ENCODE measurements at regions not wholly inside any gene's neighbourhood (a gene's known extent, or its start where the extent isn't known, plus 50 kb on each side); places are given as distances from the start of the nearest gene placed in this dataset.

DNA sequence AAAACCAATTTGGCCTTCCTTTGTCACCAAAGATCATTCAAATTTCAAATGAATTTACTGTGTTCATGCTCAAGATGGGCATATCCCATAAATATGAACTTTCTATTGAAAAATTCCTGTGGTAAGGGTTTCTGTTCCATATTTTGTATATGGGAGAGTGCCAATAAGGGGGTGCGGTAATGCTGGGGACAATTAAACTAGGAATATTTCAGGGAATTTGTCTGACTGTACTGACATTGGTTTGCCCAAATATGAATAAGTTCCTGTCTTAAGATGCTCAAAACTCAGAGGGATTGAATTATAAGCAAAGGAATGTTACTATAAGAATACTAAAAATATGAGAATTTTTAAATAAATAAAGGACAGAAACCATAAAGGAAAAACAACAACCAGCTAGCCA is 553.0 kb upstream of the MARCKS start:
- H3K27ac ChIP-seq (ENCODE audit: low read length) = no peak overlapping the region

DNA sequence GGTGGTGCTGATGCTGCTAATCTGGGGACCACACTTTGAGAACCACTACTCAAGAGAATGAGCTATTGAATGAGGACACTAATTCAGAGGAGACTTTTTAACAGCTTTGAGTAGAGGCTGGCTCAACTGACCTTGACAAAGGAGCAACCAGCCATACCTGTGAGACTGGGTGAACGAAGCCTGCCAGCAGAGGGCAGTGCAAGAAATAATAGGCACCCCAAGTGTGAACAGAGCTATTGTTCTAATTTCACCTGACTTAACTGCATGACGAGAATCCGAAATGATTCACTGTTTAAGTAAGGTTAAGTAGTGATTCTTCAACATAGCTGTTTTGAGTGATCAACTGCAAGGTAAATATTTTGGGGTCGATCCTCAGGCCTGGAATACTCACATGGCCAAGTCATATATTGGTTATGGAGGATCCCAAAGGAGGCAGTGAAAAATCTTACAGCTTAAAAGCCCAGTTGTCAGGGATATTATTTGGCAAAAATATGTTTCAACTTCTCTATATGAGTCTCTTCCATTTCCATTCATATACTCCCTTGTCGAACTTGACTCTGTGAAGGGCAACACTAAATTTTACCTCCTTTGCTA is 550.5 kb upstream of the MARCKS start:
- H3K27ac ChIP-seq (ENCODE audit: low read length) = no peak overlapping the region
- H3K9ac ChIP-seq (ENCODE audit: low read length) = no peak overlapping the region
- no peaks in the 10 kb centered on the region for H3K9me2 ChIP-seq (replicated peaks; ENCODE audit: insufficient read depth, low read length)
- no peaks in the 10 kb centered on the region for H3F3A ChIP-seq (ENCODE audit: insufficient read depth, low read length)
- no peaks in the 10 kb centered on the region for H3K79me2 ChIP-seq (ENCODE audit: low read length)
- no peaks in the 10 kb centered on the region for H3K9me3 ChIP-seq (replicated peaks; ENCODE audit: insufficient read depth, low read length)
- H3K4me2 ChIP-seq (ENCODE audit: low read depth, low read length) = no peak overlapping the region
- no peak for TF ChIP-seq EZH2 (optimal IDR thresholded peaks at IDR 0.05; ENCODE audit: low read depth, low read length)
- TF ChIP-seq, protein P1, sequence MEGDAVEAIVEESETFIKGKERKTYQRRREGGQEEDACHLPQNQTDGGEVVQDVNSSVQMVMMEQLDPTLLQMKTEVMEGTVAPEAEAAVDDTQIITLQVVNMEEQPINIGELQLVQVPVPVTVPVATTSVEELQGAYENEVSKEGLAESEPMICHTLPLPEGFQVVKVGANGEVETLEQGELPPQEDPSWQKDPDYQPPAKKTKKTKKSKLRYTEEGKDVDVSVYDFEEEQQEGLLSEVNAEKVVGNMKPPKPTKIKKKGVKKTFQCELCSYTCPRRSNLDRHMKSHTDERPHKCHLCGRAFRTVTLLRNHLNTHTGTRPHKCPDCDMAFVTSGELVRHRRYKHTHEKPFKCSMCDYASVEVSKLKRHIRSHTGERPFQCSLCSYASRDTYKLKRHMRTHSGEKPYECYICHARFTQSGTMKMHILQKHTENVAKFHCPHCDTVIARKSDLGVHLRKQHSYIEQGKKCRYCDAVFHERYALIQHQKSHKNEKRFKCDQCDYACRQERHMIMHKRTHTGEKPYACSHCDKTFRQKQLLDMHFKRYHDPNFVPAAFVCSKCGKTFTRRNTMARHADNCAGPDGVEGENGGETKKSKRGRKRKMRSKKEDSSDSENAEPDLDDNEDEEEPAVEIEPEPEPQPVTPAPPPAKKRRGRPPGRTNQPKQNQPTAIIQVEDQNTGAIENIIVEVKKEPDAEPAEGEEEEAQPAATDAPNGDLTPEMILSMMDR (IDR thresholded peaks at IDR 0.05; ENCODE audit: low read length) = peak; percentile 76
- TF ChIP-seq EZH2phosphoT487 (IDR thresholded peaks at IDR 0.05; ENCODE audit: low read length) = no peak
- peak overlapping the region; percentile 12; the same call in 1 of the 2 replicates for H2AFZ ChIP-seq (ENCODE audit: low read length)
- no peaks in the 10 kb centered on the region for H3K27me3 ChIP-seq (replicated peaks; ENCODE audit: insufficient read depth, low read length)
- DNase-seq = peak; percentile 55
- no peaks in the 10 kb centered on the region for H3K36me3 ChIP-seq (replicated peaks; ENCODE audit: insufficient read depth, low read length)
- no peaks in the 10 kb centered on the region for H3K4me1 ChIP-seq (ENCODE audit: low read length)
- H4K20me1 ChIP-seq (ENCODE audit: insufficient read depth, low read length) = no peaks in the 10 kb centered on the region
- no peak overlapping the region for H3K4me3 ChIP-seq (ENCODE audit: low read length)

More for the DNA sequence above, 553.0 kb upstream of the MARCKS start:
- Histone ChIP-seq H3K9ac (ENCODE audit: low read length) (no peak overlapping the region), H3K4me1 (ENCODE audit: low read length) (no peaks in the 10 kb centered on the region), H3K4me2 (ENCODE audit: low read depth, low read length) (no peak overlapping the region), H3K36me3 (replicated peaks; ENCODE audit: insufficient read depth, low read length) (no peaks in the 10 kb centered on the region), H3K4me3 (ENCODE audit: low read length) (no peak overlapping the region), H3K9me3 (replicated peaks; ENCODE audit: insufficient read depth, low read length) (no peaks in the 10 kb centered on the region), H2AFZ (ENCODE audit: low read length) (no peak overlapping the region), H3F3A (ENCODE audit: insufficient read depth, low read length) (no peaks in the 10 kb centered on the region), H4K20me1 (ENCODE audit: insufficient read depth, low read length) (no peaks in the 10 kb centered on the region), H3K27me3 (replicated peaks; ENCODE audit: insufficient read depth, low read length) (no peaks in the 10 kb centered on the region), H3K79me2 (ENCODE audit: low read length) (no peaks in the 10 kb centered on the region), H3K9me2 (replicated peaks; ENCODE audit: insufficient read depth, low read length) (no peaks in the 10 kb centered on the region)
- no peak for DNase-seq
- TF ChIP-seq, protein P1 (IDR thresholded peaks at IDR 0.05; ENCODE audit: low read length) = no peak
- TF ChIP-seq EZH2 (optimal IDR thresholded peaks at IDR 0.05; ENCODE audit: low read depth, low read length) (no peak), EZH2phosphoT487 (IDR thresholded peaks at IDR 0.05; ENCODE audit: low read length) (no peak)

DNA sequence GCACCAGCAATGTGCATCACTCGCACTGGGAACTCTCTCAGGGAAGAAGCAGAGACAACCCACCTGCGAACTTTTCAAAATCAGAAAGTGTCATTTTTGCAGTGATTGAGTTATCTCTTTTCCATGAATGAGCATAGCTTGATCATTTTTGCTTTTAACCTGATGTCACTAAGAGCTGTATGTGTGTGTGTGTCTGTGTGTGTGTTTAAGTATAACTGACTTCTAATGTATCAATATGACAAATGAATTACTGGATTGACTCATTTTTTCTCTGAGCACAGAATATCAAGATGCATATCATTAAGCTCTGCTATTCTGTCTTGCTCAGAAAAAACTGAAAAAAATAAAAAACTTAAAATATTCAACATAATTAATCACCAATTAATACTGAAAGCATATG is 548.9 kb upstream of the MARCKS start:
- no peak overlapping the region for H3K4me3 ChIP-seq (ENCODE audit: low read length)
- H2AFZ ChIP-seq (ENCODE audit: low read length) = no peak overlapping the region
- no peaks in the 10 kb centered on the region for H3K36me3 ChIP-seq (replicated peaks; ENCODE audit: insufficient read depth, low read length)
- no peak for DNase-seq
- no peaks in the 10 kb centered on the region for H3K9me3 ChIP-seq (replicated peaks; ENCODE audit: insufficient read depth, low read length)
- H3F3A ChIP-seq (ENCODE audit: insufficient read depth, low read length) = no peaks in the 10 kb centered on the region
- H3K9me2 ChIP-seq (replicated peaks; ENCODE audit: insufficient read depth, low read length) = no peaks in the 10 kb centered on the region
- no peaks in the 10 kb centered on the region for H3K4me1 ChIP-seq (ENCODE audit: low read length)
- TF ChIP-seq, protein P1 (IDR thresholded peaks at IDR 0.05; ENCODE audit: low read length) = no peak
- TF ChIP-seq EZH2 (optimal IDR thresholded peaks at IDR 0.05; ENCODE audit: low read depth, low read length) = no peak
- no peak for TF ChIP-seq EZH2phosphoT487 (IDR thresholded peaks at IDR 0.05; ENCODE audit: low read length)
- no peaks in the 10 kb centered on the region for H3K79me2 ChIP-seq (ENCODE audit: low read length)
- H3K27ac ChIP-seq (ENCODE audit: low read length) = no peak overlapping the region
- H3K4me2 ChIP-seq (ENCODE audit: low read depth, low read length) = no peak overlapping the region
- no peaks in the 10 kb centered on the region for H4K20me1 ChIP-seq (ENCODE audit: insufficient read depth, low read length)
- no peak overlapping the region for H3K9ac ChIP-seq (ENCODE audit: low read length)
- no peaks in the 10 kb centered on the region for H3K27me3 ChIP-seq (replicated peaks; ENCODE audit: insufficient read depth, low read length)

Measured in MM.1S (cell line).